ENCODE measurements at regions not wholly inside any gene's neighbourhood (a gene's known extent, or its start where the extent isn't known, plus 50 kb on each side); places are given as distances from the start of the nearest gene placed in this dataset.

DNA sequence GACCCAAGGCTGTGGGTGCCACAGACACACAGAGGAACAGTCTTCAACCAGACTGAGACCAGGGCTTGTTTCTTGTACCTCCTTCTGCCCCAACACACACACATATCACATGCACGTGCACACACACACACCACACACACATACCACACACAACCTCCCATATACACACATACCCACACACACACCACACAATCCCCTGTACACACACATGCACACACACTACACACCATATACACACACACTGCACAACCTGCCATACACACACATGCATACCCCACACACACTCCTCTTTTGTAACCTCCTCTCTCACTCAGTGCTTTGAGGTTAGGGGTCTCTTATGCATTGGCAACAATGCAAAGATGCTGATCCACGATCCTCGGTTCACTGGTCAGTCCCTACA is 217.0 kb downstream of the AJAP1 start (continued):
- TF ChIP-seq, protein P1, sequence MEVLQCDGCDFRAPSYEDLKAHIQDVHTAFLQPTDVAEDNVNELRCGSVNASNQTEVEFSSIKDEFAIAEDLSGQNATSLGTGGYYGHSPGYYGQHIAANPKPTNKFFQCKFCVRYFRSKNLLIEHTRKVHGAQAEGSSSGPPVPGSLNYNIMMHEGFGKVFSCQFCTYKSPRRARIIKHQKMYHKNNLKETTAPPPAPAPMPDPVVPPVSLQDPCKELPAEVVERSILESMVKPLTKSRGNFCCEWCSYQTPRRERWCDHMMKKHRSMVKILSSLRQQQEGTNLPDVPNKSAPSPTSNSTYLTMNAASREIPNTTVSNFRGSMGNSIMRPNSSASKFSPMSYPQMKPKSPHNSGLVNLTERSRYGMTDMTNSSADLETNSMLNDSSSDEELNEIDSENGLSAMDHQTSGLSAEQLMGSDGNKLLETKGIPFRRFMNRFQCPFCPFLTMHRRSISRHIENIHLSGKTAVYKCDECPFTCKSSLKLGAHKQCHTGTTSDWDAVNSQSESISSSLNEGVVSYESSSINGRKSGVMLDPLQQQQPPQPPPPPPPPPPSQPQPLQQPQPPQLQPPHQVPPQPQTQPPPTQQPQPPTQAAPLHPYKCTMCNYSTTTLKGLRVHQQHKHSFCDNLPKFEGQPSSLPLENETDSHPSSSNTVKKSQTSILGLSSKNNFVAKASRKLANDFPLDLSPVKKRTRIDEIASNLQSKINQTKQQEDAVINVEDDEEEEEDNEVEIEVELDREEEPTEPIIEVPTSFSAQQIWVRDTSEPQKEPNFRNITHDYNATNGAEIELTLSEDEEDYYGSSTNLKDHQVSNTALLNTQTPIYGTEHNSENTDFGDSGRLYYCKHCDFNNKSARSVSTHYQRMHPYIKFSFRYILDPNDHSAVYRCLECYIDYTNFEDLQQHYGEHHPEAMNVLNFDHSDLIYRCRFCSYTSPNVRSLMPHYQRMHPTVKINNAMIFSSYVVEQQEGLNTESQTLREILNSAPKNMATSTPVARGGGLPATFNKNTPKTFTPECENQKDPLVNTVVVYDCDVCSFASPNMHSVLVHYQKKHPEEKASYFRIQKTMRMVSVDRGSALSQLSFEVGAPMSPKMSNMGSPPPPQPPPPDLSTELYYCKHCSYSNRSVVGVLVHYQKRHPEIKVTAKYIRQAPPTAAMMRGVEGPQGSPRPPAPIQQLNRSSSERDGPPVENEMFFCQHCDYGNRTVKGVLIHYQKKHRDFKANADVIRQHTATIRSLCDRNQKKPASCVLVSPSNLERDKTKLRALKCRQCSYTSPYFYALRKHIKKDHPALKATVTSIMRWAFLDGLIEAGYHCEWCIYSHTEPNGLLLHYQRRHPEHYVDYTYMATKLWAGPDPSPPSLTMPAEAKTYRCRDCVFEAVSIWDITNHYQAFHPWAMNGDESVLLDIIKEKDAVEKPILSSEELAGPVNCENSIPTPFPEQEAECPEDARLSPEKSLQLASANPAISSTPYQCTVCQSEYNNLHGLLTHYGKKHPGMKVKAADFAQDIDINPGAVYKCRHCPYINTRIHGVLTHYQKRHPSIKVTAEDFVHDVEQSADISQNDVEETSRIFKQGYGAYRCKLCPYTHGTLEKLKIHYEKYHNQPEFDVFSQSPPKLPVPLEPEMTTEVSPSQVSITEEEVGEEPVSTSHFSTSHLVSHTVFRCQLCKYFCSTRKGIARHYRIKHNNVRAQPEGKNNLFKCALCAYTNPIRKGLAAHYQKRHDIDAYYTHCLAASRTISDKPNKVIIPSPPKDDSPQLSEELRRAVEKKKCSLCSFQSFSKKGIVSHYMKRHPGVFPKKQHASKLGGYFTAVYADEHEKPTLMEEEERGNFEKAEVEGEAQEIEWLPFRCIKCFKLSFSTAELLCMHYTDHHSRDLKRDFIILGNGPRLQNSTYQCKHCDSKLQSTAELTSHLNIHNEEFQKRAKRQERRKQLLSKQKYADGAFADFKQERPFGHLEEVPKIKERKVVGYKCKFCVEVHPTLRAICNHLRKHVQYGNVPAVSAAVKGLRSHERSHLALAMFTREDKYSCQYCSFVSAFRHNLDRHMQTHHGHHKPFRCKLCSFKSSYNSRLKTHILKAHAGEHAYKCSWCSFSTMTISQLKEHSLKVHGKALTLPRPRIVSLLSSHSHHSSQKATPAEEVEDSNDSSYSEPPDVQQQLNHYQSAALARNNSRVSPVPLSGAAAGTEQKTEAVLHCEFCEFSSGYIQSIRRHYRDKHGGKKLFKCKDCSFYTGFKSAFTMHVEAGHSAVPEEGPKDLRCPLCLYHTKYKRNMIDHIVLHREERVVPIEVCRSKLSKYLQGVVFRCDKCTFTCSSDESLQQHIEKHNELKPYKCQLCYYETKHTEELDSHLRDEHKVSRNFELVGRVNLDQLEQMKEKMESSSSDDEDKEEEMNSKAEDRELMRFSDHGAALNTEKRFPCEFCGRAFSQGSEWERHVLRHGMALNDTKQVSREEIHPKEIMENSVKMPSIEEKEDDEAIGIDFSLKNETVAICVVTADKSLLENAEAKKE (CRISPR knock-in tag; IDR thresholded peaks at IDR 0.05): no peak
- TF ChIP-seq JUNB (IDR thresholded peaks at IDR 0.05; ENCODE audit: unreplicated experiment): no peak
- no peak for TF ChIP-seq NANOG (IDR thresholded peaks at IDR 0.05; ENCODE audit: borderline replicate concordance)
- TF ChIP-seq CREB1 (CRISPR knock-in tag; IDR thresholded peaks at IDR 0.05; ENCODE audit: low read depth): no peak
- no peak for TF ChIP-seq ZNF114 (CRISPR knock-in tag; IDR thresholded peaks at IDR 0.05)
- TF ChIP-seq, protein P2, sequence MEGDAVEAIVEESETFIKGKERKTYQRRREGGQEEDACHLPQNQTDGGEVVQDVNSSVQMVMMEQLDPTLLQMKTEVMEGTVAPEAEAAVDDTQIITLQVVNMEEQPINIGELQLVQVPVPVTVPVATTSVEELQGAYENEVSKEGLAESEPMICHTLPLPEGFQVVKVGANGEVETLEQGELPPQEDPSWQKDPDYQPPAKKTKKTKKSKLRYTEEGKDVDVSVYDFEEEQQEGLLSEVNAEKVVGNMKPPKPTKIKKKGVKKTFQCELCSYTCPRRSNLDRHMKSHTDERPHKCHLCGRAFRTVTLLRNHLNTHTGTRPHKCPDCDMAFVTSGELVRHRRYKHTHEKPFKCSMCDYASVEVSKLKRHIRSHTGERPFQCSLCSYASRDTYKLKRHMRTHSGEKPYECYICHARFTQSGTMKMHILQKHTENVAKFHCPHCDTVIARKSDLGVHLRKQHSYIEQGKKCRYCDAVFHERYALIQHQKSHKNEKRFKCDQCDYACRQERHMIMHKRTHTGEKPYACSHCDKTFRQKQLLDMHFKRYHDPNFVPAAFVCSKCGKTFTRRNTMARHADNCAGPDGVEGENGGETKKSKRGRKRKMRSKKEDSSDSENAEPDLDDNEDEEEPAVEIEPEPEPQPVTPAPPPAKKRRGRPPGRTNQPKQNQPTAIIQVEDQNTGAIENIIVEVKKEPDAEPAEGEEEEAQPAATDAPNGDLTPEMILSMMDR (conservative IDR thresholded peaks at IDR 0.05; ENCODE audit: low read depth in 2 of 2): no peak
- TF ChIP-seq EZH2 (IDR thresholded peaks at IDR 0.05; ENCODE audit: low read depth, unreplicated experiment): no peak
- no peak for TF ChIP-seq STAT1 (IDR thresholded peaks at IDR 0.05; ENCODE audit: unreplicated experiment)
- TF ChIP-seq ZNF331 (CRISPR knock-in tag; IDR thresholded peaks at IDR 0.05; ENCODE audit: low read depth): no peak
- no peak for TF ChIP-seq POLR2AphosphoS5 (IDR thresholded peaks at IDR 0.05; ENCODE audit: low read depth)
- TF ChIP-seq, protein P3, sequence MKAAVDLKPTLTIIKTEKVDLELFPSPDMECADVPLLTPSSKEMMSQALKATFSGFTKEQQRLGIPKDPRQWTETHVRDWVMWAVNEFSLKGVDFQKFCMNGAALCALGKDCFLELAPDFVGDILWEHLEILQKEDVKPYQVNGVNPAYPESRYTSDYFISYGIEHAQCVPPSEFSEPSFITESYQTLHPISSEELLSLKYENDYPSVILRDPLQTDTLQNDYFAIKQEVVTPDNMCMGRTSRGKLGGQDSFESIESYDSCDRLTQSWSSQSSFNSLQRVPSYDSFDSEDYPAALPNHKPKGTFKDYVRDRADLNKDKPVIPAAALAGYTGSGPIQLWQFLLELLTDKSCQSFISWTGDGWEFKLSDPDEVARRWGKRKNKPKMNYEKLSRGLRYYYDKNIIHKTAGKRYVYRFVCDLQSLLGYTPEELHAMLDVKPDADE (IDR thresholded peaks at IDR 0.05): no peak
